HFFc6 (cell line): ENCODE measurements at regions not wholly inside any gene's neighbourhood (a gene's known extent, or its start where the extent isn't known, plus 50 kb on each side); places are given as distances from the start of the nearest gene placed in this dataset.

Source experiments
- DNase-seq: peaks from one replicate; pipeline ENCODE4 v3.0.0-alpha.2; 2018
- H3K27ac Mint-ChIP-seq: 2 replicates; pipeline ENCODE4 v1.8.0; 2020; ENCODE audit warnings: mild to moderate bottlenecking, mixed read lengths
- H3K27me3 Mint-ChIP-seq: 2 replicates; pipeline ENCODE4 v1.8.0; 2021; ENCODE audit warnings: mild to moderate bottlenecking, moderate library complexity, mixed read lengths; ENCODE audit not compliant: insufficient read depth
- H3K36me3 Mint-ChIP-seq: 2 replicates; pipeline ENCODE4 v1.8.0; 2021; ENCODE audit warnings: low read depth, mixed read lengths
- H3K4me1 Mint-ChIP-seq: 2 replicates; pipeline ENCODE4 v1.8.0; 2020; ENCODE audit warnings: low read depth, mixed read lengths
- H3K4me3 Mint-ChIP-seq: 2 replicates; pipeline ENCODE4 v1.8.0; 2020; ENCODE audit warnings: mild to moderate bottlenecking, moderate library complexity, mixed read lengths
- H3K9me3 Mint-ChIP-seq: 2 replicates; pipeline ENCODE4 v1.8.0; 2020; ENCODE audit warnings: mild to moderate bottlenecking, mixed read lengths
- CTCF ChIP-seq: fragments of 200-600 bp; sonication (generic); IDR thresholded peaks from 2 replicates; pipeline ENCODE4 v1.5.0; 2021; ENCODE audit warnings: antibody characterized with exemption, mild to moderate bottlenecking

- no peak for TF ChIP-seq CTCF
- no peak overlapping the region for H3K4me3 Mint-ChIP-seq
- no peaks in the 10 kb centered on the region for H3K27me3 Mint-ChIP-seq
- H3K27ac Mint-ChIP-seq, result no peak overlapping the region
- no peaks in the 10 kb centered on the region for H3K4me1 Mint-ChIP-seq
- DNase-seq, result peak; percentile 25
- H3K36me3 Mint-ChIP-seq, result no peaks in the 10 kb centered on the region
- no peaks in the 10 kb centered on the region for H3K9me3 Mint-ChIP-seq
Measured at GRCh38 chr2:145874466-145874865, 1354.5 kb upstream of the ZEB2 start.

GRCh38 chr2:145864501-145864900 is 1344.6 kb upstream of the ZEB2 start:
- no peak overlapping the region for H3K27ac Mint-ChIP-seq
- no peaks in the 10 kb centered on the region for H3K4me1 Mint-ChIP-seq
- no peaks in the 10 kb centered on the region; the same call in 1 of the 2 replicates for H3K27me3 Mint-ChIP-seq
- H3K4me3 Mint-ChIP-seq, result no peak overlapping the region
- TF ChIP-seq CTCF, result no peak
- no peak for DNase-seq
- no peaks in the 10 kb centered on the region for H3K36me3 Mint-ChIP-seq
- no peaks in the 10 kb centered on the region for H3K9me3 Mint-ChIP-seq

DNA sequence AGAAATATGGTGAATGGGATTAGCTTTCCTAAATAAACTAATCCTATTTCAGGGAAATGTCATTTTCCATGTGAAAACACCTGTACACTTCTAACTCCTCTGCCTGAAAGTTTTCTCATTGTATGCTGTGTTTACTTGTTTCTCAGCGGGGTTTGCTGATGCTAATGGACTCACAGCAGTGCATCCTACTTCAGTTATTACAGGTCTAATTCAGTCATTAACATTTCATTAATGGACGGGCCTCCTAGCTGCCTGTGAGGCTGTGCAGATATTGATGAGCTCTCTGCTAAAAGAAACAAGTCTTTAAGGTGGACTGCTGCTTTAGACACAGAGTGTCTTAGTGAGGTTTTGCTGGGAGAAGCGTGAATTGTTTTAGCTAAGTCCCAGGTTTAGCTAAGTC is 1342.0 kb upstream of the ZEB2 start:
- no peak overlapping the region for H3K27ac Mint-ChIP-seq
- H3K4me1 Mint-ChIP-seq, result no peaks in the 10 kb centered on the region
- no peak for DNase-seq
- H3K36me3 Mint-ChIP-seq, result no peaks in the 10 kb centered on the region
- no peak overlapping the region for H3K4me3 Mint-ChIP-seq
- no peak for TF ChIP-seq CTCF
- H3K27me3 Mint-ChIP-seq, result no peaks in the 10 kb centered on the region
- H3K9me3 Mint-ChIP-seq, result no peaks in the 10 kb centered on the region

- Mint-ChIP-seq H3K27me3 (no peaks in the 10 kb centered on the region), H3K27ac (no peak overlapping the region), H3K4me1 (no peaks in the 10 kb centered on the region), H3K4me3 (no peak overlapping the region), H3K9me3 (no peaks in the 10 kb centered on the region), H3K36me3 (no peaks in the 10 kb centered on the region)
- no peak for DNase-seq
- TF ChIP-seq CTCF, result no peak
Measured at GRCh38 chr2:145860083-145860482, 1340.2 kb upstream of the ZEB2 start.

GRCh38 chr2:145855142-145855541 is 1335.2 kb upstream of the ZEB2 start:
- no peak overlapping the region for H3K27ac Mint-ChIP-seq
- no peak for DNase-seq
- no peak for TF ChIP-seq CTCF
- H3K4me1 Mint-ChIP-seq, result no peaks in the 10 kb centered on the region
- no peaks in the 10 kb centered on the region for H3K27me3 Mint-ChIP-seq
- no peaks in the 10 kb centered on the region for H3K36me3 Mint-ChIP-seq
- no peak overlapping the region for H3K4me3 Mint-ChIP-seq
- no peaks in the 10 kb centered on the region for H3K9me3 Mint-ChIP-seq
